HG03342 (cell line): ENCODE measurements at regions not wholly inside any gene's neighbourhood (a gene's known extent, or its start where the extent isn't known, plus 50 kb on each side); places are given as distances from the start of the nearest gene placed in this dataset.

ENCODE experiments used
- ATAC-seq: cut with Tn5 transposase; IDR thresholded peaks from one replicate; pipeline ENCODE4 v1.9.1; 2021; ENCODE audit warnings: mild to moderate bottlenecking, moderate library complexity; ENCODE audit not compliant: unreplicated experiment

GRCh38 chr3:83092521-83093221, 1331.2 kb upstream of the GBE1 start:
- ATAC-seq = no peak

GRCh38 chr3:83076041-83076440, 1314.6 kb upstream of the GBE1 start:
- ATAC-seq = no peak

DNA sequence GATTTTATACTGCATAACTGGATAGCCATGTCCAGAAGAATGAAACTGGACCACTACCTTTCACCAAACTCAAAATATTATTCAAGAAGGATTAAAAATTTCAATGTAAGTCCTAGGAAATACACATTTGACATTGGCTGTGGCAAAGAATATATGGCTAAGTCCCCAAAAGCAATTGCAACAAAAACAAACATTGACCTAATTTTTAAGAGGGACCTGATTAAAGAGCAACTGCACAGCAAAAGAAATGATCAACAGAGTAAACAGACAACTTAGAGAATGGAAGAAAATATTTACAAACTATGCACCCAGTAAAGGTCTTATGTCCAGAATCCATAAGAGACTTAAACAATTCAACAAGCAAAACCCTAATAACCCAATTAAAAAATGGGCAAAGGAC, 1313.0 kb upstream of the GBE1 start:
- ATAC-seq = no peak

DNA sequence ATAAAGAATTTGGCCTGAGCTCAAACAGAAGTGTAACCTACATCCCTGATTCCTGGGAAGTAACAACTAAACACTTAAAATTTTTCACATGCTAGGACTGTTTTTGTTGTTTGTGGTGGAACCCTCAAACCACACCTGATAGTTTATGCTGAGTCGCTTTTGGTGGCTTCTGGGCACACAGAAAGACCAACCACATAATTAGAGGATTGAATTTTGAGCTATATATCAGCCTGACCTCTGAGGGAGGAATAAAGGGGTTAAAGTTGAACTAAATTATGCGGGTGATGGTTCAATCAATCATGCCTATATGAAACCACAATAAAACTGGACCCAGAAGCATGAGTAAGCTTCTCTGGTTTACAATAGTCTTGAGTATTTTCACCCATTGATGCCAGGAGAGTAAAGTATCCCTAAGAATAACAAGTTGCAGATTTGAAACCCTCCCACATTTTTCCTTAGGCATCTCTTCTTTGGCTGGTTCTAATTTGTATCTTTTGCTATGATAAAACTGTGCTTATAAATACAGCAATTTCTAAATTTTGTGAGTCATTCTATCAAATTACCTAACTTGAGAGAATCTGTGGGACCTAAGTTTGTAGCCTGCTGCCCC, 1304.5 kb upstream of the GBE1 start:
- ATAC-seq = no peak

- ATAC-seq = no peak
These were observed 1302.0 kb upstream of the GBE1 start for GRCh38 chr3:83063446-83063845.

DNA sequence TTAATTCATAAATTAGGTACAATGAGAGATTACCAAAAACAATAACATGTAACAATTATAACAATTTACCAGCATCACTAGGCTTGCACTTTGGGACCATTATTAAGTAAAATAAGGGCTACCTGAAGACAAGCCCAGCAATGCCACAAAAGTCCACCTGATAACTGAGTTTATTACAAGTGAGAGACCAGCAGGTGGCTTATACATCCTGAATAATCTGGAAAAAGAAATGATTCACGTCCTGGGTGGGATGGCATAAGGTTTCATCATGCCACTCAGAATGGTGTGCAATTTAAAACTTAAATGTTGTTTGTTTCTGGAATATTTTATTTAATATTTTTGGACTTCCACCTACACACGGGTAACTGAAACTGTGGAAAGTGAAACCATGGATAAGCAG, 1287.1 kb upstream of the GBE1 start:
- no peak for ATAC-seq

- no peak for ATAC-seq
These were observed 1278.0 kb upstream of the GBE1 start for GRCh38 chr3:83039422-83039821.

DNA sequence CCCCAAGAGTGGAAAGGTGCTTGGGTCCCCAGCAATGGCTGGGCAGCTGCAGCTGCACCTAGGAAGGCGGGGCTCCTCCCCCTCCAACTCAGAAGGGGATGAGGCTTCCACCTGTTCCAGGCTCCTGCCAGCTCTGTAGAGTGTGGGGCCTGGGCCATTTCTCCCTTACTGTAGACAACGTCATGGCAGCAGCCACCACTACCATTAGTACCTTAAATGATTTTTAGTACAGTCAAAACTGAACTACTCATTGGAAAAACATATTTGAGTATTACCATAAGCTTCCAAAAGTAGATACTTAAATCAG, 1274.2 kb upstream of the GBE1 start:
- ATAC-seq = no peak

GRCh38 chr3:83034806-83035703, 1273.6 kb upstream of the GBE1 start:
- no peak for ATAC-seq

DNA sequence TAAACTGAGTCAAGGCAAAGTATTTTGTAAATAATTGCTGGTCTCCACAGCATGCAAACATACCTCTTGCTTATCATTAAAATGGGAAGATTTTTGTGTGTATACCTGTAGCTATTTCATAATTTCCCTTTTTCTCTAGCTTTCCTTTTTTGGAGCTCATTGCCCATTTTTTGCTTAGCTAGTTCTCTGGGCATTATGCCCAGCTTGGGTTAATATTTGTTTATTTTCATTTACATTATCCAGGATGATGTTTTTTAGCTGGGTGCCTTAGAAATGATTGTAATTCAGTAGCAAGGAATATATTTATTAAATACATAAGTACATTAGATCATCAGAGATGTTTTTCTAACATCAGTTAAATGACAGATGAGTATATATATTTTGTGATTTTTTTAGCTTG, 1271.7 kb upstream of the GBE1 start:
- no peak for ATAC-seq

- no peak for ATAC-seq
These were observed 1261.6 kb upstream of the GBE1 start for GRCh38 chr3:83023086-83023485.

DNA sequence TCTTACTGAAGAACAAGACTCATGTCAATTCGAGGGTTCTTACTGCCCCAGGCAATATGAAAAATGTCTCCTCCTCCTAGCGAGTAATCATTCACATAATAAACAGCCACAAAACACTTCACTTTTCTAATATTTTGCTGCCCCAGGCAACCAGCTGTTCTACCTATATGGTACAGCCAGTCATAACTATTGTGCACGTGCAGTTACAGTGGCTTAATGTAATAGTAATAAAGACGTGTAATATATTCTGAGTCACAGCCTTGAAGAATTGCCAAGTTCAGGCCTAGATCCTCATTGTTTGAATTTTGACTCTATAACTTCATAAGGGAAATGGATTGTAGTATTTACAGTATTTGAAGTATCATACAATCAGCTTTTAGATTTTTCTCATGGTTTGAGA, 1250.0 kb upstream of the GBE1 start:
- ATAC-seq = no peak

GRCh38 chr3:83003917-83004316, 1242.5 kb upstream of the GBE1 start:
- ATAC-seq = no peak

- no peak for ATAC-seq
These were observed 1241.5 kb upstream of the GBE1 start for GRCh38 chr3:83002869-83003445.

GRCh38 chr3:82999777-83000176, 1238.3 kb upstream of the GBE1 start:
- no peak for ATAC-seq

GRCh38 chr3:82978368-82978767, 1216.9 kb upstream of the GBE1 start:
- ATAC-seq = no peak

DNA sequence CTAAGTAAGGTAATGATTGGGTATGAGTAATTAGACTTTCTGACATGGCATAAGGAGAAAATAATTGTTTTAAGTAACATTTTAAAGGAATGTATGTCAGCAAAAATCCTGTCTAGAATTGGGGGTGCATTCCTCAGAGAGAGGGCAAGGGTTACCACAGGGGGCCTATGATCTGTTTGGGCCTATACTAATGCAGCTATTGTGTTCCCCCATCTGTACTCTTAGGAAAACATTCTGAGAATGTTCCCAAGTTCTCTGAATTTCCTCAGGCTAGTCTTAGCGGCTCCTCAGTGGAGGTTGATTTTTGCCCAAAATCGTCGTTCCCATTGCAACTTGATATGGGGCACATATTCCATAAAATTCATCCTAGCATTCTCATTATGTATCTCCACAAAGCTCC, 1216.4 kb upstream of the GBE1 start:
- ATAC-seq = no peak

DNA sequence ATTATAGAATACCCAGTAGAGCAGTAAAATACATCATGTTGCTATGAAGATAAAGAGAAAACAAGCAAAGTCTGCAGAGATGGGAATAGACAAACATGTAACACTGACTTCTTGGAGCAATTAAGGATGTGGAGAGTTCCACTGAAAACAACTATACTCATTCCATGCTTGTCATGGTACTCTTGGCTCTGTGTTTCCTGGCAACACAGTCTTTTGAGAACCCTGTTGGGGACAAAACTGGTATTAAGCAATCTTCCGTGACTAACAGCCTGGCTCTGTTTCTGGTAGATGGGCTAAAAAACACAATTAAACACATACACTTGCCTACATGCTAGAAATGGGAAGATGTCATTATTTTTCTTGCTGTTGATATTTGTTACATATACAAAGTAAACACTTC, 1212.3 kb upstream of the GBE1 start:
- no peak for ATAC-seq

- ATAC-seq = no peak
These were observed 1198.9 kb upstream of the GBE1 start for GRCh38 chr3:82960379-82960778.

- no peak for ATAC-seq
These were observed 1196.3 kb upstream of the GBE1 start for GRCh38 chr3:82957696-82958095.

DNA sequence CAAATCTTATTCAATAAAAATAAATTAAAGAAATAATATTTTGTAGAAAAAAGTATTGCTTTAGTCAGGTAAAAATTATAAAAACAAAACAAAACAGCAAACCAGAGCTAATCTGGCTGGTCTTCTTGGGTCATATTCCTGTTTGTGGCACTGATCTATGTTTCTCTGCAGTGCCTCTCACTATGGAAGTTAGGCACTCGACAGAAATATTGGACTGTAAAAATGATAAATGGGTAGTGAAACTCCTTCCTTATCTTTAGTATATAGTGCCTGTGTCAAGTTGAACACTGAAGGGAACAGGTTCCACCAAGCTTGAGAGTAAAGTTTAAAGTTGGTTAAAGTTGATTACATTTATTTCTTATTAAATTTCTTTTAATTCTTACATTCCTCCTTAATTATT, 1195.6 kb upstream of the GBE1 start:
- ATAC-seq = no peak

- ATAC-seq = no peak
These were observed 1193.0 kb upstream of the GBE1 start for GRCh38 chr3:82954486-82954885.
